ENCODE measurements at regions not wholly inside any gene's neighbourhood (a gene's known extent, or its start where the extent isn't known, plus 50 kb on each side); places are given as distances from the start of the nearest gene placed in this dataset.
"Not testable (repeated sequence)": the region's sequence is repeated elsewhere in the genome, so short reads cannot be mapped to it uniquely, and the experiment has no call there.

DNA sequence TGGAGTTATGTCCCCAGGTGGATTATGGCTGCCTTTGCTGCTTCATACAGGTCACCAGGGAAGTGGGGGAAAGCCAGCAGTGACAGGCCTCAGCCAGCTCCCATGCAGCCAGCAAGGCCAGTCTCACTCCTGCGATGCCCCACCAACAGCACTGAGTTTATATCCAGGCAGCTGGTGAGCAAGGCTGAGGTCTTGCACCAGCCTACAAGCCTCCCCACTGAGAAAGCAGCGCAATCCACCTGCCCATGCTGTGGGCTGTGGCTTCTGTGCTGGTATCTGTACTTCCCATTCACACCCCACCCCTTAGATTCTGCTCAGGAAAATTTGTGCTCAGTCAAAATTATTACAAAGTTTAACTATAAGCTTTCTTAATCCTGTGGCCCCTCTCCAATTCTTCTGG is 153.5 kb downstream of the HHIP start:
- DNase-seq = no peak

DNA sequence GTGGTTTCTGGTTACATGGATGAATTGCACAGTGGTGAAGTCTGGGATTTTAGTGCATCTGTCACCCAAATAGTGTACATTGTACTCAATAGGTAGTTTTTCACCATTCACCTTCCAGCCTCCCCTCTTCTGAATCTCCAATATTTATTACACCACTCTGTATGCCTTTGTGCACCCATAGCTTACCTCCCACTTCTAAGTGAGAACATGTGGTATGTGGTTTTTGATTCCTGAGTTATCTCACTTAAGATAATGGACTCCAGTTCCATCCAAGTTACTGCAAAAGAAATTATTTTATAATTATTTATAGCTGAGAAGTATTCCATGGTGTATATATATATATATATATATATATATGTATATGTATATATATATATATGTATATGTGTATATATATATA is 155.8 kb downstream of the HHIP start:
- no peak for DNase-seq

DNA sequence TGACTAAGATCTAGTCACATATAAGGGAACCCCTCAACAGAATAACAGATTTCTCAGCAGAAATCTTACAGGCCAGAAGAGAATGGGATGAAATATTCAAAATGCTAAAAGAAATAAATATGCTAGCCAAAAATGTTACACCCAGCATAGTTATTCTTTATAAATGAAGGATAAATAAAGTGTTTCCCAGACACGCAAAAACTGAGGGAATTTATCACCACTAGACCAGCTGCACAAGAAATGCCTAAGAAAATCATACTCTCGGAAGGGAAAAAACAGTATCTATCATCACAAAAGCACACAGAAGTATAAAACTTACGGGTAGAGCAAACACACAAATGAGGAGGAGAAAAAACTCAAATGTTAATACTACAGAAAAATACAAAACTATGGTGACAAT is 162.1 kb downstream of the HHIP start:
- DNase-seq = no peak

DNA sequence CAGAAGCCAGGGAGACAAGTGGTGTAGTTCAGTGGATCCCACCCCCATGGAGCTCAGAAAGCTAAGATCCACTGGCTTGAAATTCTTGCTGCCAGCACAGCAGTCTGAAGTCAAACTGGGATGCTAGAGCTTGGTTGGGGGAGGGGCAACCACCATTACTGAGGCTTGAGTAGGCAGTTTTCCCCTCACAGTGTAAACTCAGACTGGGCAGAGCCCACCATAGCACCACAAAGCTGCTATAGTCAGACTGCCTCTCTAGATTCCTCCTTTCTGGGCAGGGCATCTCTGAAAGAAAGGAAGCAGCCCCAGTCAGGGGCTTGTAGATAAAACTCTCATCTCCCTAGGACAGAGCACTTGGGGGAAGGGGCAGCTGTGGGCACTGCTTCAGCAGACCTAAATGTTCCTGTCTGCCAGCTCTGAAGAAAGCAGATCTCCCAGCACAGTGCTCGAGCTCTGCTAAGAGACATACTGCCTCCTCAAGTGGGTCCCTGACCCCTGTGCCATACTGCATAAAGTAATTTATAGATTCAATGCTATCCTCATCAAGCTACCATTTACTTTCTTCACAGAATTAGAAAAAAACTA is 163.2 kb downstream of the HHIP start:
- no peak for DNase-seq

DNA sequence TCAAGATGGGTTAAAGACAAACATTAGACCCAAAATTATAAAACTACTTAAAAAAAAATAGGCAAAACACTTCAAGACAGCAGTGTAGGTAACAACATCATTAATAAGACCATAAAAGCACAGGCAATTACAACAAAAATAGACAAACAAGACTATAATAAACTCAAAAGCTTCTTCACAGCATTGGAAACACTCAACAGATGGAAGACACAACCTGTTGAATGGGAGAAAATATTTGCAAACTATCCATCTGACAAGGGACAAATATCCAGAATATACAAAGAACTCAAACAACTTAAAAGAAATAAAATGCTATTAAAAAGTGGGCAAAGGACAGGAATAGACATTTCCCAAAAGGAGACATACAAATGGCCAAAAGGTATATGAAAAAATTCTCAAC is 170.7 kb downstream of the HHIP start:
- no peak for DNase-seq

DNA sequence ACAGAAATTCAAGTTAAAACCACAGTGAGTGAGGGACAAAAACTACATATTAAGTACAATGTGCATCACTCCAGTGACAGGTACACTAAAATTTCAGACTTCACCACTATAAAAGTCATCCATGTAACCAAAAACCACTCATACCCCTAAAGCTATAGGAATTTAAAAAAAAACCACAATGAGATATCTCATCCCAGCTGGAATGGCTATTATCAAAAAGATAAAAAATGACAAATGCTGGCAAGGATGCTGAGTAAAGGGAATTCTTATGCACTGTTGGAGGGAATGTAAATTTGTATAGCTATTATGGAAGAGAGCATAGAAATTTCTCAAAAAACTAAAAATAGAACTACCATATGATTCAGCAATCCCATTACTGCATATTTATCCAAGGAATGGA is 171.1 kb downstream of the HHIP start:
- no peak for DNase-seq

DNA sequence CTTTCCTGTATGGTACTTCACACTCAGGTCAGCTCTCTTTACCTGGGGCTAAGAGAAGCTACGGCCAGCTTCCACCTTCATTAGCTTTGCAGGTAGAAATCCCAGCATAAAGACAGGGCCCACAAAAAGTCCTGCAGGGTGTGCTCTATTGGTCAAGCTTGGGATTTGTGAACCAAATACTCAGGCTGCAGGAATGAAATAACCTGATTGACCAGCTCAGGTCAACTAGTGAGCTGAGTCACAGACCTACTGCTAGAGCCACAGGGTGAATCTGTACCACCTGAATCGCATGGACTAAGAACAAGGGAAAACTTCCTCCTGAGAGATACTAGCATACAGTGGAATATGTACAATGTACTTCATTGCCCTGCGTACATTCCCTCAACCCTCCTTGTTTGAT is 172.2 kb downstream of the HHIP start:
- DNase-seq = no peak

DNA sequence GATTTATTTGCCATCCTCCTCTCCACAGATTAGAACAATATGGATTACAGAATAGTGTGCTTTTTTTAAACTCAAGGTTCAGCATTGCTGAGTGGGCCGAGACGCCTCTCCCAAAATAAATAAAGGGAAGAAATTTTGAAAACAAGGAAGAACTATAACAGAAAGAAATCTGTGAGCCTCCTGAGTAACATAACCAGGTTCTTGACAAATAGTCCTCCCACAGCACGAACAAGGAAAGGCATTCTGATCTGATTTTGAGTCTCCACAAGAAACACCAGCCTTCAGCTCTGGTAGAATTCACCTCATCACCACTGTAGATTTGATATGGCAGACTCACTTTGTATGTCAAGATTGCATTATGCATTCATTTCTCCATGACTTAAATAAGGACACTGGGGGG is 173.6 kb downstream of the HHIP start:
- DNase-seq = no peak

DNA sequence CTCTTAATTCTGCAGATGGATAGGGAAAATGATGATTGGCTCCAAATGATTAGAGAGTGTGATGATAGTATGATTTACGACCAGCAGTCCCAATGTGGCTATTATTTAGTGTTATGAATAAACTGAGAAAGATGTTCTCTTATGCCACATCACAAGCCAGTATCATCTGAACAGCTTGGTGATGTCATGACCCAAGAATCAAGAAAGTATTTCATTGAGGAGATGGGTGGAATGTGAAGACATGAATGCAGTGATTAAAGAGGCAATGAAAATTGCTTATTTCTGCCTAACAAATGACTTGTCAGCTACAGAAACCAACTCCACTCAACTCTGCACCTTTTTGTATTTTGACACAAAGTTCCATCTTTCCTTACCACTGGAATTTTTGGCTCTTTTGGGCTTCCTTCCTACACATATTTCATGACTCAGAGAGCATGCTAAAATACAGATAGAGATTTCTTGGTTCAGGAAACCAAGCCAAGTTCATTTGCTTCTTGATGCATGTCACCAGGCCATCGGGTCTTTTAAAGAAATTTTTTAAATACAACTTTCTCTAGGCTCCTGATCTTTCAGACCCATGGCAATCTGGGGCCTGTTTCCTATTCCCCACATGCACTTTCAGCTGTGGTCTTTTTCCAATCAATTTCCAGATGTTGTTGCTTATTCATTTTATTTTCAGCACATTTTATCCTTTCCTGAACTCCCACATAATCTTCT is 174.2 kb downstream of the HHIP start:
- peak in 1 of 3 experiments; percentile 32 for DNase-seq

DNA sequence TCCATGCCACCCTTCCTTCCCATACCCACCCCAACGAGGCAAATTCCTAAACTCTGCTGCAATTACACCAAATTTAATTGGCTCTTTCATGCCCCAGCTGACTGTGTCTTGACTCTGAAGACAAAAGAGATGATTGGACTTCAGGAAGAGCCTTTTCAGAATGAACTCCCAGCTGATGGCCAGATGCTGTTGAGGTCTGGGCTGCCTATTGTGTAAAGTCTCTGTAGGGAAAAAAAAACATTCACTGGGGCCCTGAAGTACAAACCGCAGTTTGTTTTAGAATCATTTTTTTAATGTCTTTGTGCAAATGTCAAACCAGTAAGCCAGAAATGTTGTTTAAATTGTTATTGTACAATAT is 174.8 kb downstream of the HHIP start:
- DNase-seq = peak in 1 of 3 experiments; percentile 4

DNA sequence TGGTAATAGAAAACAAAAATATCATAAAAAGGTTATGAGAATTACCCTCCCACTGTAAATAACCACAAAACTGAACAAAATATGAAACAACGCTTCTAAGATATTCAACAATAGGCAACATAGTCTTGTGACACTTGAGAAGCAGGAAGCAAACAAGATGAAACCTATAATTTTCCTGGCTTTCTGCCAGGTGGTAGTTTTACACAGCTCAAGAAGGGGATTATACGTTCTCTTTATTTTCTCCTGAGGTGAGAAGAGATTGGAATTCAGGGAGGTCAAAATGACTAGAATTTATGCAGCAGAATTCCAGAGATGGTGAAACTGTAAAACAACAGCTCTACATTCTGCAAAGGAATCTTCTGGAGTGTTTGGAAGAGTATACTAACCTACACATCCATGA is 186.0 kb downstream of the HHIP start:
- peak; percentile 9 to 77 (median 16) for DNase-seq

DNA sequence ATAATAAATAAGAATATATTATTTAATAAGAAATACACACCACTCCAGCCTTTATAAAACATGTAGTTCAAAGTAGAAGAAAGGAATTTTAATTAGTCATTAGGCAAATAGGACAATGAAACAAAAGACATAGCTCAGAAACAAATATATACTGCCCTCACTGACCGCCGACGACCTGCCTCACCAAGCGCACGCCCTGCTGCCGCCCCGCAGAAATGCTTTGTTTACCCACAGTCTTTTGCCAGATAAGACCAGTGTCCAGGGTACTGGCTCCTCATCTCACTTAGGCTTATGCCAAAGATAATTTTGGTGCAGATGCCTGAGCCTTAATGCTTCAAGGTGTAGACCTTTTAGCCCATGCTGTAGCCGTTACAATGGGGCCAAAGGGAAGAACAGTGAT is 199.5 kb downstream of the HHIP start:
- no peak for DNase-seq

DNA sequence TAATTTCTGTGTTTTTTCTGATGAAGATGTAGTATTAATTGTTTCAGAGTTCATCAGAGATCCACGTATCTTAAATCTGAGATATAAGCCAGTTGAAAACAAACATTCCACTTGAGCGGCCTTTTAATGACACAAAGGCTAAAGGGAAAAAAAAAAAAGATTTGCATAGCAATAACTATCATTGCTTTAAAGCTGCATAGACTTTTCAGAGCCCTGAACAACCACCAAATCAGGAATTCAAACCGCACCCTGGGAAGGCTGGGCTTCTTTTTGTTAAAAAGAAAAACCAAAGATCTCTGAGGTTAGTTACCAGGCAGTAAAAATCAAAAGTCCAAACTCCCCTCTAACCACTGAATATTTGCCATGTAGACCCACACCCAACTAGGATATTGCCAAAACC is 206.0 kb downstream of the HHIP start:
- DNase-seq = no peak

DNA sequence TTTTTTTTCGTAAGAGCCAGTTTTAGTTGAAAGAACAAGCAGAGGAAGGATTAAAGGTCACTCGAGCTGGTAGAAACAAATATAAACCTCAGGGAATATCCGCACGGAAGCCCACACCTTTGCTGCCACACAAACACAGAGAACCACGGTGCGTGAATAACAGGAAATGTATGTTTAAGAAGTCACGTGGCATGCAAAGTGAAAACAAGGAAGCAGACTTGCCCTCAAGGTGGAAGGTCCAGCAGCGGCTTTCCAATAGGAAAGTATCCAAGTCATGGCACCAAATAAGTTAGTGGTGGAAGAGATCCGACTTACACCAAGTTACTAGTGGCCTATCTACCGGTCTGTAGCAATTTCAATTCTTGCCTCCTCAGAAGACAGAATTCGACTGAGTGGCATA is 215.5 kb downstream of the HHIP start:
- no peak for DNase-seq

DNA sequence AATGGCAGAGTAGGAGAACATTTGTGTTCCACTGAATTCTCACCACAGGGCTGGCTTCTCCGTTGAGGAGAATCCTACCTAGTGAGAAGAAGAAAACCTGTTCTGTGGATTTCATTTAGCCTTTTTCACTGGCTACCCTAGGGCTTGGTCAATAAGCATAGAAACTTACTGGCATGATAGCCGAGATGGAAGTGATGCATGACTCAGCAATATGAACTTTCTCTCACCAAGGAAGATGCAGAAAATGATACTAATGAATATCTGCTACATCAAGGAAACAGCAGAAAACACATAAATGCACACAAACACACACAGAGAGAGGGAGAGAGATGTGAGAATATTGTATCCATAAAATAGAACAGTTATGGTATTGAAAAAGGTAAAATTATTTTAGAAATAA is 216.3 kb downstream of the HHIP start:
- no peak for DNase-seq

DNA sequence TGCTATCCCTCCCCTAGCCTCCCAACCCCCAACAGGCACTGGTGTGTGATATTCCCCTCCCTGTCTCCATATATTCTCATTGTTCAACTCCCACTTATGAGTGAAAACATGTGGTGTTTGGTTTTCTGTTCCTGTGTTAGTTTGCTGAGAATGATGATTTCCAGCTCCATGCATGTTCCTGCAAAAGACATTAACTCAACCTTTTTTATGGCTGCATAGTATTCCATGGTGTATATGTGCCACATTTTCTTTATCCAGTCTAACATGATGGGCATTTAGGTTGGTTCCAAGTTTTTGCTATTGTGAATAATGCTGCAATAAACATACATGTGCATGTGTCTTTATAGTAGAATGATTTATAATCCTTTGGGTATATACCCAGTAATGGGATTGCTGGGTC is 218.9 kb downstream of the HHIP start:
- not testable (repeated sequence) for DNase-seq

DNA sequence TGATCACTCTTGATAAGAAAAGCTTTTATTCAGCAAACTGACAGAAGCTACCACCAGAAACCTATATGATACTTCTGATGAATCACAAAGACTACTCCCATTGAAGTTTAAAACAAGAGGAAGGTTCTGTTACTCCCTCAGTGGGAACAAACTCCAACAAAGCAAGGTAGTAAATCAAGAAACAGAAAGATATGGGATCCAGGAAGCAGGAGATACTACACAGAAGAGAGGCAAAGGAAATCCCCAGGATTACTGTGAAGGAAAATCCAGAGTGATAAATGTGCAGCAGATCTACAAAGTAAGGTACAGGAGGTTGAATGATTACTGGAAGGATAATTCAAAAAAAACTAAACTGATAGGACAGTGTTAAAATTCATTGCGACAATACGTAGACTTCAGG is 222.4 kb downstream of the HHIP start:
- no peak for DNase-seq

DNA sequence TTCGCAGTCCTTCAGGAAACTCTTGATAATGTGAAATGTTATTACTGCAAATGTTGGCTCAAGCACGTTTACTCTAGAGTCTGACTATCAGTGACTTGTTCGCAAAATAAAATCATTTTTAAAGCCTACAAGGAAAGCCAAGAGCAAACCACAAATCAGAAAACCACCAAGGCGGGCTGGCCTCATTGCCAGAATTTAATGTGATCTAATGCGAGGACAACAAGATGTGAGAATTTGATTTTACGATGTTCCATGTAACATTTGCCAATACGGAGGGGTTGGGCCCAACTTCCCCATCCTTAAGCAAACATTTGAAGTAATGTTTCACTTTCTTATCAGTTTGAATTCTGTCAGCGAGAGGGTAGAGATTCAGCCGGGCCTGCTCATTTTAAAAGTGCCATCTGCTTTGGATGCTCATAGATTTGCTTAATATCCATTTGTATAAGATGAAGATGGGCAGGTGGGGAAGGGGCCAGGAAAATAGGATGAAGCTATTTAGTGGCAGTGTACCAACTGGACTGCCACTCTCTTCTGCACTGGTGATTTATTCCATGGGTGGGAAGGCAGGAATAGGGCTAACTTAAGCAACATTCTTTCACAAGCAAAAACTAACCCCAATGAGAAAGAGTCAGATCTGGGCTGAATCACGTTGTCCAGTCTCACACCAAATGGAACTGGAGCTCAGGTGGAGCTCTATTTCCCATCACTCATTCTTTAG is 225.3 kb downstream of the ANAPC10 start:
- DNase-seq = no peak

DNA sequence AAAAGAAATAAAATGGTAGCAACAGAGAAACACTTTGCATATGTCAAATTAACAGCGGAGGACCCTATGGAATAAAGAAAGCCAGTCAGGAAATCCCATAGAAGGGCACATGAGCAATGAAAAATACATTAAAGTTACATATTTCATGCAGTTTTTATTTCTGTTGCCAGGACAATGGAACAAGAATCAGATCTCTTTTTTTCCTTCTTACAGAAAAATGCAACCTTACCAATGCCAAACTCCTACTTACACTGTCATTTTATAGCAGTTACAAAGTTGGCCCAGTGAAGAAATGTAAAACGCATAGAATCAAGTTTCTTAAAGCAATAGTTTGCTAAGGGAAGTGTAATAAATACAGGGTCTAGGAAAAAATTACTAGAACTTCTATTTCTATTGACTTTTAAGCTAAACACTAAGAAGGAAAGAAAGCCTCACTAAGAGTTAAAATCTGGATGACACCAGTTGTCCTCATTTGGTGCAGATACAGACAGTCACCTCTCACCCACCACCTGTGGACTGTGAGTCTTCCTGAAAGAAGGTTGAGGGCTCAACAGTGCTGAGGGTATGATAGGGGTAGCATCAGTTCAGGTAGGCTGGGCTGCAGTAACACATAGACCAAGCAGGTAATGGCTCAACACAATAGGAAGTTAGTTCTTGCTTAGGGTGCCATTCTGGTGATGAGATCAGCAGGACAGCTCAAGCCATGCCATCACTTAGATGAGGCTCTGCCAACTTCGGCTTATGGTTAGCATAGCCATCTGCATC is 224.6 kb downstream of the ANAPC10 start:
- no peak for DNase-seq

DNA sequence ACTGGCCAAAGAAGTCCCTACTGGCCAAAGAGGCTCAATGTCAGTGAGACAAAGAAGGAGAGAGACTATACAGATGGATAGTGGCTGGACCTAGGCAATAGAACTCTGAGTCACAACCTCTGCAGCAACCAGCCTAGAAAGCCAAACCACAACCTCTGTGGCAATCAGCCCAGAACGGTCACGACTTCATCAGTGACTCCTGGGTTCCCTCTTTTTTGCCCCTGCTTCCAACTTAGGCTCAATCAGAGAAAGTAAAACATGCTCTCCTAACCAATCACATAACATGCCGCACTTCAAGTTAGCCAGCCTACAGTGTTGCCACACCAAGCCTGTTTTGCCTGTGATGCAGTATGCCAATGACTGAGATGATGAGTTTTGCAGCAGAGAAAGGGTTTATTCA is 203.4 kb downstream of the ANAPC10 start:
- no peak for DNase-seq

DNA sequence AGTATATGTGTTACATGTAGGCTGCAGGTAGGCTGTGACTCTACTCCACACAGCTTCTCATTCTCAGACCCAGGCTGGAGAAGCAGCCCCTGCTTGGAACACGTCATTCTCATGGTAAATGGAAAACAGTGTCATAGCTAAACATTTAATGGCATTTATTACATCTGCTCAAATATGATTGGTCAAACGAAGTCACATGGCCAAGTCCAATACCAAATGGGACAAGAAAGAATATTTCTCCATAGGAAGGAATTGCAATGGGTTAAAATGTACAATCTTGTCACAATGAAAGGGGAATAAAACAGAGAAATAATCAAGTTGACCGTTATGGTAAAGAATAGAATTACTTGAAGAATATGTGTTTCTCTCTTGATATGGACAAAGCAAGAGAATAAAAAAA is 198.6 kb downstream of the ANAPC10 start:
- no peak for DNase-seq

DNA sequence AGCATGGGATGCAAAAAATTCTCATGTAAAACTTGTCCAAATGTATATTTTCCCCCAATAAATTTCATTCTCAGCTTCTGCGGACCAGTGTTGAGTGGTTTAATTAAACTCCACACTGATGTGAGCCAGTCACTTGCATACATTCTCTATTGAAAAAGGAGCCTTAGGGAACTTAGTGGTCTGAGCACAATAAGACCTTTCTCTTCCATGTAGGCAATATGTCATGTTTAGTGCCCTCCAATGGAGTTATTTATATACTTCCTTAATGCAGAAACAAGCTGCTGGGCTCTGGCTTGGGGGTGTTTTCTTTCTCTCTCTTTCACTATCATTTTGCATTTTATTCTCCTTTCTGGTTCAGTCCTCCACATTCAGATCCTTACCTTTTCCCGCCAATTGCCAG is 196.9 kb downstream of the ANAPC10 start:
- DNase-seq = no peak

DNA sequence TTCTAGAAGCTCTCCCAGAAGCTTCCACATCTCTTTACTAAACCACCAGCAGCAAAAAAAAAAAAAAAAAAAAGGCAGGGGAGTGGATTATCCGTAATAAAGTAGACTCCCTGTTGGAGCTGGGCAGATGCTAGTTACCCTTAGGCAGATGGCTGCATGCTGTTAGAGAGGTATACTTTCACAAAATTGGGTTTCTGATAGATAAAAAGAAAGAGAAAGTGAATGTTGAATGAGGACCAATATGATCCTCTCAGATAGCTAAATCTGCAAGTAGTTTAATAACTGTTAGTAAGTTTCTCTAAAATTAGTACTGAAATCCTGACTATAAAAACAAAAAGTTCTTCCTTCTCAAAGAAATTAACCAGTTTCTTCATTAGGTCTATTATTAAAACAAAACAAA is 195.4 kb downstream of the ANAPC10 start:
- no peak for DNase-seq

Measured in NCI-H1417 (cell line).